ENCODE measurements at regions not wholly inside any gene's neighbourhood (a gene's known extent, or its start where the extent isn't known, plus 50 kb on each side); places are given as distances from the start of the nearest gene placed in this dataset.

GRCh38 chr3:196140224-196140623, 58.3 kb upstream of the TFRC start:
- Histone ChIP-seq H4K20me1 (ENCODE audit: insufficient read depth) (no peaks in the 10 kb centered on the region), H2AFZ (ENCODE audit: low read depth) (no peak overlapping the region), H3F3A (replicated peaks; ENCODE audit: insufficient read depth) (no peaks in the 10 kb centered on the region), H3K4me1 (ENCODE audit: control insufficient read depth in 1 of 2, insufficient read depth in 2 of 2, low read depth in 1 of 2, low read length in 1 of 2) (peaks cover 0 to 7% of the 10 kb centered on the region in 2 experiments; a peak in 2 of 4 replicates), H3K79me2 (ENCODE audit: insufficient read depth) (no peaks in the 10 kb centered on the region), H3K36me3 (replicated peaks in 1 of 2; ENCODE audit: control insufficient read depth in 1 of 2, insufficient read depth in 2 of 2, low read length in 1 of 2) (no peaks in the 10 kb centered on the region), H3K27ac (ENCODE audit: low read depth in 2 of 2, low read length in 1 of 2) (no peak overlapping the region), H3K4me3 (ENCODE audit: low read depth in 2 of 2, low read length in 1 of 2) (no peak overlapping the region), H3K4me2 (no peak overlapping the region), H3K27me3 (ENCODE audit: insufficient read depth) (no peaks in the 10 kb centered on the region), H3K9me2 (no peaks in the 10 kb centered on the region), H3K9ac (no peak overlapping the region), H3K9me3 (no peaks in the 10 kb centered on the region)
- 94% methylated on average over 10 of the region's 12 CpGs for WGBS (ENCODE audit: low lambda C conversion rate)
- no peak for DNase-seq
- POLR2A ChIA-PET, result no interaction called here
- TF ChIP-seq RXRA (IDR thresholded peaks at IDR 0.05; ENCODE audit: borderline replicate concordance, low read depth) (no peak), FOXJ3 (CRISPR knock-in tag; IDR thresholded peaks at IDR 0.05) (no peak), ZBTB33 (IDR thresholded peaks at IDR 0.05; ENCODE audit: borderline replicate concordance, low read depth) (no peak), TAF1 (IDR thresholded peaks at IDR 0.05; ENCODE audit: borderline replicate concordance, low read depth, low read length) (no peak), RFX5 (IDR thresholded peaks at IDR 0.05; ENCODE audit: low read length) (no peak), USF1 (IDR thresholded peaks at IDR 0.05; ENCODE audit: borderline replicate concordance, low read depth) (no peak), CTCF (IDR thresholded peaks at IDR 0.05) (no peak), CHD2 (IDR thresholded peaks at IDR 0.05; ENCODE audit: low read length, partially characterized antibody) (no peak), FOSL2 (IDR thresholded peaks at IDR 0.05; ENCODE audit: borderline replicate concordance, low read depth) (no peak), JUND (IDR thresholded peaks at IDR 0.05) (no peak), PBX3 (IDR thresholded peaks at IDR 0.05) (no peak)
- CTCF ChIA-PET, result no interaction called here

GRCh38 chr3:196139281-196139680, 57.4 kb upstream of the TFRC start:
- no peaks in the 10 kb centered on the region for H3K9me3 ChIP-seq
- no peaks in the 10 kb centered on the region for H4K20me1 ChIP-seq (ENCODE audit: insufficient read depth)
- no peak overlapping the region for H3K4me2 ChIP-seq
- H3F3A ChIP-seq (replicated peaks; ENCODE audit: insufficient read depth), result no peaks in the 10 kb centered on the region
- no peak for DNase-seq
- no peaks in the 10 kb centered on the region for H3K79me2 ChIP-seq (ENCODE audit: insufficient read depth)
- CTCF ChIA-PET, result interaction anchor here (1.4 to 1.7 kb wide), 2 partner anchors 22 to 47 kb away, joined by 4 to 5 read pairs; no protein-coding TSS in a partner anchor
- no peaks in the 10 kb centered on the region for H3K36me3 ChIP-seq (replicated peaks in 1 of 2; ENCODE audit: control insufficient read depth in 1 of 2, insufficient read depth in 2 of 2, low read length in 1 of 2)
- no peak overlapping the region for H3K27ac ChIP-seq (ENCODE audit: low read depth in 2 of 2, low read length in 1 of 2)
- WGBS (ENCODE audit: low lambda C conversion rate), result 87% methylated on average over 7 of the region's 7 CpGs
- no peaks in the 10 kb centered on the region for H3K9me2 ChIP-seq
- no peak overlapping the region for H3K9ac ChIP-seq
- POLR2A ChIA-PET, result no interaction called here
- H3K4me3 ChIP-seq (ENCODE audit: low read depth in 2 of 2, low read length in 1 of 2), result no peak overlapping the region
- H3K27me3 ChIP-seq (ENCODE audit: insufficient read depth), result no peaks in the 10 kb centered on the region
- H2AFZ ChIP-seq (ENCODE audit: low read depth), result no peak overlapping the region
- TF ChIP-seq TAF1 (IDR thresholded peaks at IDR 0.05; ENCODE audit: borderline replicate concordance, low read depth, low read length) (no peak), YY1 (IDR thresholded peaks at IDR 0.05; ENCODE audit: low read depth) (no peak), MEF2A (IDR thresholded peaks at IDR 0.05; ENCODE audit: borderline replicate concordance, low read depth) (no peak), POLR2AphosphoS5 (IDR thresholded peaks at IDR 0.05; ENCODE audit: low read depth, low read length) (no peak), JUND (IDR thresholded peaks at IDR 0.05) (no peak), RCOR1 (IDR thresholded peaks at IDR 0.05; ENCODE audit: low read length) (no peak), RXRA (IDR thresholded peaks at IDR 0.05; ENCODE audit: borderline replicate concordance, low read depth) (no peak), PBX3 (IDR thresholded peaks at IDR 0.05) (no peak), TCF12 (IDR thresholded peaks at IDR 0.05) (no peak), SIN3A (IDR thresholded peaks at IDR 0.05; ENCODE audit: borderline replicate concordance, low read depth, low read length) (no peak), ELF1 (IDR thresholded peaks at IDR 0.05) (no peak)
- peaks cover 0 to 7% of the 10 kb centered on the region in 2 experiments; a peak in 2 of 4 replicates for H3K4me1 ChIP-seq (ENCODE audit: control insufficient read depth in 1 of 2, insufficient read depth in 2 of 2, low read depth in 1 of 2, low read length in 1 of 2)
